Kidney (tissue), 13 donors: ENCODE measurements at regions not wholly inside any gene's neighbourhood (a gene's known extent, or its start where the extent isn't known, plus 50 kb on each side); places are given as distances from the start of the nearest gene placed in this dataset.
A peak's percentile ranks its signal among the peaks of the same experiment; 100 is the strongest.

ENCODE experiments used
- DNase-seq, 5 donors: peaks; one replicate each; pipeline ENCODE4 v3.0.0-alpha.2; 2013 to 2020
- FAIRE-seq: peaks from 2 replicates; lab custom pipeline; 2012; peaks lifted over from hg19 to GRCh38; lab: Jason Lieb, UNC
- H3K27ac ChIP-seq, 2 donors: one replicate each; pipeline ENCODE4 v1.7.0; 2013; ENCODE audit warnings: low read depth in 2 of 2, low read length in 2 of 2, inconsistent platforms in 1 of 2
- H3K27me3 ChIP-seq: one replicate; pipeline ENCODE4 v1.7.1; 2013; ENCODE audit warnings: low read length, inconsistent platforms; ENCODE audit not compliant: control insufficient read depth, insufficient read depth
- H3K36me3 ChIP-seq, 3 donors: one replicate each; pipeline versions ENCODE4 v1.7.0 to v1.7.1; 2013; ENCODE audit warnings: low read length in 3 of 3, control low read depth in 1 of 3, inconsistent platforms in 1 of 3; ENCODE audit not compliant: insufficient read depth in 3 of 3, control insufficient read depth in 2 of 3
- H3K4me1 ChIP-seq, 3 donors: one replicate each; pipeline versions ENCODE4 v1.7.0 to v1.7.1; 2013; ENCODE audit warnings: low read length in 3 of 3, inconsistent platforms in 1 of 3, low read depth in 1 of 3; ENCODE audit not compliant: control insufficient read depth in 2 of 3, insufficient read depth in 2 of 3
- H3K4me3 ChIP-seq, 3 donors: one replicate each; pipeline versions ENCODE4 v1.7.0 to v1.8.1; 2013; ENCODE audit warnings: low read length in 3 of 3, control low read depth in 1 of 3, inconsistent platforms in 1 of 3
- H3K9ac ChIP-seq, 3 donors: one replicate each; pipeline versions ENCODE4 v1.7.0 to v1.7.1; 2013; ENCODE audit warnings: low read length in 3 of 3, control low read depth in 1 of 3, inconsistent platforms in 1 of 3
- H3K9me3 ChIP-seq, 3 donors: one replicate each; pipeline versions ENCODE4 v1.7.0 to v1.7.1; 2013; ENCODE audit warnings: low read length in 3 of 3, control low read depth in 1 of 3, inconsistent platforms in 1 of 3; ENCODE audit not compliant: control insufficient read depth in 2 of 3, insufficient read depth in 1 of 3
- intact Hi-C: fragments of 100-400 bp; cut with DNase I; formaldehyde crosslinking; loops from one replicate; pipeline ENCODE4 v1.11.1; 2022
- TF ChIP-seq, protein P1 (sequence below): IDR thresholded peaks from 3 replicates; pipeline ENCODE4 v1.5.1; 2012; ENCODE audit warnings: mild to moderate bottlenecking, moderate library complexity, borderline replicate concordance; ENCODE audit not compliant: insufficient read depth; ENCODE audit errors: extremely low read depth
- donor health status: control.
- donor health status: control.
- donor health status: control.
- donor health status: control.
- donor health status: control.
- donor health status: DM: yes; HTN: yes; CAD: no.
- donor health status: Normal renal cell carcinoma (clear cell type).

DNA sequence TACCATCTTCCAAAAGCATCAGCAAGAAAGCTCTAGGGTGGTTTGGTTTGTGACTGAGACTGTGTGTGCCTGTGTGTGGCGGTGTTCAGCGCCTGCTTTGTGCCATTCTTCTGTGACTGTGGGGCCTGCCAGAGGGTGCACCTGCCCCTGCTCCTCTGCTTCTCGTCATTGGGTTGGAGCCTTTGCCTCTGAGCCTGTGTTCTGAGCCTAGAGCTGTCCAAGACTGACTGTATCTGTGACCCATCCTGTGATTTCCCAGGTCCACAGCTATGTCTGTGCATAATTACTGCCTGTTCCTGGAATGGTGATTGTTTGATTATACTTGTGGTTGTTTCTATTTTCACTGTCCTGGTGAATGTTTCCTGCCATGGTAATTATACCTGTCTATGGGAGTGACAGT is 57.1 kb upstream of the KLHL29 start:
- H3K36me3 ChIP-seq: no peaks in the 10 kb centered on the region
- H3K27ac ChIP-seq: no peak overlapping the region
- FAIRE-seq (no peak), DNase-seq (no peak)
- TF ChIP-seq, protein P1, sequence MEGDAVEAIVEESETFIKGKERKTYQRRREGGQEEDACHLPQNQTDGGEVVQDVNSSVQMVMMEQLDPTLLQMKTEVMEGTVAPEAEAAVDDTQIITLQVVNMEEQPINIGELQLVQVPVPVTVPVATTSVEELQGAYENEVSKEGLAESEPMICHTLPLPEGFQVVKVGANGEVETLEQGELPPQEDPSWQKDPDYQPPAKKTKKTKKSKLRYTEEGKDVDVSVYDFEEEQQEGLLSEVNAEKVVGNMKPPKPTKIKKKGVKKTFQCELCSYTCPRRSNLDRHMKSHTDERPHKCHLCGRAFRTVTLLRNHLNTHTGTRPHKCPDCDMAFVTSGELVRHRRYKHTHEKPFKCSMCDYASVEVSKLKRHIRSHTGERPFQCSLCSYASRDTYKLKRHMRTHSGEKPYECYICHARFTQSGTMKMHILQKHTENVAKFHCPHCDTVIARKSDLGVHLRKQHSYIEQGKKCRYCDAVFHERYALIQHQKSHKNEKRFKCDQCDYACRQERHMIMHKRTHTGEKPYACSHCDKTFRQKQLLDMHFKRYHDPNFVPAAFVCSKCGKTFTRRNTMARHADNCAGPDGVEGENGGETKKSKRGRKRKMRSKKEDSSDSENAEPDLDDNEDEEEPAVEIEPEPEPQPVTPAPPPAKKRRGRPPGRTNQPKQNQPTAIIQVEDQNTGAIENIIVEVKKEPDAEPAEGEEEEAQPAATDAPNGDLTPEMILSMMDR: no peak
- no peak overlapping the region for H3K9ac ChIP-seq
- H3K9me3 ChIP-seq: no peaks in the 10 kb centered on the region
- no peak overlapping the region for H3K4me3 ChIP-seq
- H3K27me3 ChIP-seq: no peaks in the 10 kb centered on the region
- intact Hi-C loops: no loop called here
- H3K4me1 ChIP-seq: no peaks in the 10 kb centered on the region

DNA sequence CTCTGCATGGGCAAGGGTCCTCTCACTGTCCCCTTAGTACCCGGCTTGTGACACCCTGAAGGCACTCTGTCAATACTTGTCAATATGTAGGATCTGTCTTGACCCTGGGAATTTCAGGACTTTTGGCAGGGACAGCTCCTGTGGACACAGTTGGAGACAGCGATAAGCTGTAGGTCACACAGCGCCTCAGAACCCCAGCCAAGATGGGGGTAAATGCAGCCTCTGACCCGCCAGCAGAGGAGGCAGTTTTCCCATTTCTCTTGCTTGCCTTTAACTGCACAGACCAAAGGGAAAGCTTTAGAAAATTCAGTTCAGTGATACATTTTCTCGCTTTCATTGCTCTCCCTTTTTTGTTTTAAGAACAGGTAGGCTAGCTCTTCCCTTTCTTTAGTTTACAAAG is 54.8 kb upstream of the KLHL29 start:
- no peaks in the 10 kb centered on the region for H3K9me3 ChIP-seq
- no peak for FAIRE-seq

More for the DNA sequence above, 54.8 kb upstream of the KLHL29 start:
- Histone ChIP-seq H3K4me3 (no peak overlapping the region), H3K27ac (no peak overlapping the region), H3K9ac (no peak overlapping the region), H3K27me3 (no peaks in the 10 kb centered on the region), H3K36me3 (no peaks in the 10 kb centered on the region), H3K4me1 (no peaks in the 10 kb centered on the region)
- DNase-seq: peak in 3 of 5 donors; percentile 35 to 49 (median 43)
- TF ChIP-seq, protein P1: no peak
- intact Hi-C loops: no loop called here
